Activated CD8-positive, alpha-beta T cell treated with anti-CD3 and anti-CD28 coated beads for 36 hours (primary cell): ENCODE measurements at regions not wholly inside any gene's neighbourhood (a gene's known extent, or its start where the extent isn't known, plus 50 kb on each side); places are given as distances from the start of the nearest gene placed in this dataset.

Experiments used
- ATAC-seq: fragments of 200-7000 bp; cut with Tn5 transposase; one replicate; pipeline ENCODE4 v1.10.0; 2021; ENCODE audit warnings: mild to moderate bottlenecking, moderate library complexity
- CTCF ChIA-PET: fragments of 350-600 bp; sonication (Branson Sonifier 250); formaldehyde crosslinking; loops from one replicate; lab custom pipeline; 2021; ENCODE audit warnings: antibody characterized with exemption; lab: Charles Lee
- POLR2A ChIA-PET: fragments of 350-600 bp; sonication (Branson Sonifier 250); formaldehyde crosslinking; loops from one replicate; lab custom pipeline; 2021; ENCODE audit warnings: antibody characterized with exemption; lab: Charles Lee
- DNase-seq: peaks from one replicate; pipeline ENCODE4 v3.0.0-alpha.2; 2020
- H3K27ac Mint-ChIP-seq: one replicate; pipeline ENCODE4 v1.8.0; 2021; ENCODE audit warnings: mild to moderate bottlenecking, mixed read lengths
- H3K27me3 Mint-ChIP-seq: one replicate; pipeline ENCODE4 v1.8.0; 2021; ENCODE audit warnings: mixed read lengths
- H3K36me3 Mint-ChIP-seq: one replicate; pipeline ENCODE4 v1.8.0; 2021; ENCODE audit warnings: low read depth, mixed read lengths
- H3K4me1 Mint-ChIP-seq: one replicate; pipeline ENCODE4 v1.8.0; 2021; ENCODE audit warnings: low read depth, mixed read lengths
- H3K4me3 Mint-ChIP-seq: one replicate; pipeline ENCODE4 v1.8.0; 2021; ENCODE audit warnings: mild to moderate bottlenecking, moderate library complexity, mixed read lengths
- H3K9me3 Mint-ChIP-seq: one replicate; pipeline ENCODE4 v1.8.0; 2021; ENCODE audit warnings: mixed read lengths
- intact Hi-C: fragments of 100-400 bp; cut with micrococcal nuclease; formaldehyde crosslinking; loops from one replicate; pipeline ENCODE4 v1.10.0; 2022
- TF ChIP-seq, protein P1 (sequence below): fragments of 200-600 bp; IDR thresholded peaks from one replicate; pipeline ENCODE4 v1.8.0; 2022; ENCODE audit warnings: antibody characterized with exemption, mild to moderate bottlenecking

DNA sequence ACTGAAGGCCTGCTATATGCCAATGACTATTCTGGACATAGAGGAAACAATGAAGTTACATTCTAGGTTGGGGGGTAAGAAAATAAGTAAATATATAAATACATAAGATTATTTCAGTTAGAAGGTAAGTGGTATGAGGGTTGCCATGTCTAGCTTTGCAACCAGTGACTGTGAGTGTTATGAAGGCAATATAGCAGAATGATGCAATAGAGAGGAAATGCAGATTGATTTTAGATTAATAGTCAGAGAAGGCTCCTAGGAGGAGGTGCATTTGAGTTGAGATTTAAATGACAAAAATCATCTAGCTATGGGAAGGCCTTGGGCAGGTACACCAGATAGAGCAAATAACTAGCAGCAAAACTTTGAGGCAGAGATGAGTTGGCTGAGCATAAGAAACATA lies 243.2 kb downstream of the FBXO8 start:
- ChIA-PET POLR2A (no interaction called here), CTCF (no interaction called here)
- Mint-ChIP-seq H3K36me3 (no peaks in the 10 kb centered on the region), H3K9me3 (no peaks in the 10 kb centered on the region), H3K27me3 (no peaks in the 10 kb centered on the region), H3K4me3 (no peak overlapping the region), H3K27ac (no peak overlapping the region), H3K4me1 (no peaks in the 10 kb centered on the region)
- no peak for DNase-seq
- no peak for ATAC-seq
- TF ChIP-seq, protein P1, sequence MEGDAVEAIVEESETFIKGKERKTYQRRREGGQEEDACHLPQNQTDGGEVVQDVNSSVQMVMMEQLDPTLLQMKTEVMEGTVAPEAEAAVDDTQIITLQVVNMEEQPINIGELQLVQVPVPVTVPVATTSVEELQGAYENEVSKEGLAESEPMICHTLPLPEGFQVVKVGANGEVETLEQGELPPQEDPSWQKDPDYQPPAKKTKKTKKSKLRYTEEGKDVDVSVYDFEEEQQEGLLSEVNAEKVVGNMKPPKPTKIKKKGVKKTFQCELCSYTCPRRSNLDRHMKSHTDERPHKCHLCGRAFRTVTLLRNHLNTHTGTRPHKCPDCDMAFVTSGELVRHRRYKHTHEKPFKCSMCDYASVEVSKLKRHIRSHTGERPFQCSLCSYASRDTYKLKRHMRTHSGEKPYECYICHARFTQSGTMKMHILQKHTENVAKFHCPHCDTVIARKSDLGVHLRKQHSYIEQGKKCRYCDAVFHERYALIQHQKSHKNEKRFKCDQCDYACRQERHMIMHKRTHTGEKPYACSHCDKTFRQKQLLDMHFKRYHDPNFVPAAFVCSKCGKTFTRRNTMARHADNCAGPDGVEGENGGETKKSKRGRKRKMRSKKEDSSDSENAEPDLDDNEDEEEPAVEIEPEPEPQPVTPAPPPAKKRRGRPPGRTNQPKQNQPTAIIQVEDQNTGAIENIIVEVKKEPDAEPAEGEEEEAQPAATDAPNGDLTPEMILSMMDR = no peak
- intact Hi-C loops = no loop called here

DNA sequence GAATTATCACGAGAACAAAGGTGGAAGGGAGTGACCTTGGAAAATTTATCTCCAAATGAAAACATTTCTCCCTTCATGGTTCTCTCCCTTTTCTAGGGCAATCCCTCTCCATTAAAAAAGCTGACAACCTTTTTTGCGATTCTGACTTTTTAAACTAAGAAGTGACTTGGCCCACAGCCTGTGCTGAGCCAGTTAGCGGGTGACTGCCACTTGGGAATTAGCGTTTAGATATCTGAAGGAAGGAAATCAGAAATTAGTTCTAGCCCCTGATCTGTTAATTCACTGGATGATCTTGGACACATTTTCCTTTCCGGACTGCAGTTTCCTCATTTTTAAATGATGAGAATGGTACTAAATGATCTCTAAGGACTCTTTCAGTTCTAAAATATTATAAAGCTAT lies 245.0 kb downstream of the FBXO8 start:
- CTCF ChIA-PET = no interaction called here
- H3K27ac Mint-ChIP-seq = no peak overlapping the region
- intact Hi-C loops = no loop called here

DNA sequence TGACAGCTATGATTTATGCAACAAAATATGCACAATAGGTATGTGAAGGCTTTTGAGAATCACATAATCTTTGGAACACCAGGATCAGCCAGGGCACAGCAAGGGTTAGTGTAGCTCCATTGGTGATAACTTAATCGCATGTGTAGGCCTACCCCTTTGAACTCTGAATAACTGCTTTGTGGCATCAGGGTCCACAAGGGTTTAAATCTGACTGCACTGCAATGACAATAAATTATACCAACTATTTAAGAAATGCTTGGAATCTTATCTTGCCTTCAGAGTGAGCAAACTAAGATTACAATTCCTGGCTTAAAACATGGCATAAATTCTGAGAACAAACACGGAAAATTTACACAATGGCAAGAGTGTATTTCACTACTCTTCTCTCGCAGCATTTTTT lies 245.8 kb downstream of the FBXO8 start:
- no peaks in the 10 kb centered on the region for H3K4me1 Mint-ChIP-seq
- no peaks in the 10 kb centered on the region for H3K27me3 Mint-ChIP-seq
- H3K27ac Mint-ChIP-seq = no peak overlapping the region
- H3K9me3 Mint-ChIP-seq = no peaks in the 10 kb centered on the region
- POLR2A ChIA-PET = no interaction called here
- CTCF ChIA-PET = no interaction called here
- TF ChIP-seq, protein P1 = no peak
- intact Hi-C loops = no loop called here
- H3K4me3 Mint-ChIP-seq = no peak overlapping the region
- ATAC-seq (no peak), DNase-seq (no peak)
- H3K36me3 Mint-ChIP-seq = no peaks in the 10 kb centered on the region

More for the DNA sequence above, 245.0 kb downstream of the FBXO8 start:
- ATAC-seq (no peak), DNase-seq (no peak)
- Mint-ChIP-seq H3K36me3 (no peaks in the 10 kb centered on the region), H3K9me3 (no peaks in the 10 kb centered on the region), H3K27me3 (no peaks in the 10 kb centered on the region), H3K4me3 (no peak overlapping the region), H3K4me1 (no peaks in the 10 kb centered on the region)
- TF ChIP-seq, protein P1 = no peak
- POLR2A ChIA-PET = no interaction called here

DNA sequence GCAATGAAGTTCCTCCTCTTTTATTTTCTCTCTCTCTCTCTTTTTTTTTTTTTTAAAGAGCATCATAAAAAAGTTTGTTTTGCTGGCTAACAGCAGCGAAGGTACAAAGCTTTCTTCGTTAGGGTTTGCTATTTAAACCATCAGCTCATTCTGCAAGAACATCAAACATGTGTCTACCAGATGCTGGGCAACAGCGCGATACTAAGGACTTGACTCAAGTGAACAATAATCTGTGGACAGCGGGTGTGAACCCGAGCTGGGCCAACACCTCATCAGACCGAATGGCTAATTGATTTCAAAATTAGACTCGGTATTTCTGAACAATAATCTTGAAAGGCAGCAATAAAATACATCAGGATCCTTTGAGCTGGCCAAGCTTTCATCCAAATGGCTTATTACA lies 246.4 kb downstream of the FBXO8 start:
- Mint-ChIP-seq H3K27ac (no peak overlapping the region), H3K4me3 (no peak overlapping the region), H3K9me3 (no peaks in the 10 kb centered on the region), H3K36me3 (no peaks in the 10 kb centered on the region), H3K27me3 (no peaks in the 10 kb centered on the region), H3K4me1 (no peaks in the 10 kb centered on the region)
- TF ChIP-seq, protein P1 = no peak
- intact Hi-C loops = no loop called here
- DNase-seq (no peak), ATAC-seq (no peak)
- CTCF ChIA-PET = no interaction called here
- POLR2A ChIA-PET = no interaction called here

DNA sequence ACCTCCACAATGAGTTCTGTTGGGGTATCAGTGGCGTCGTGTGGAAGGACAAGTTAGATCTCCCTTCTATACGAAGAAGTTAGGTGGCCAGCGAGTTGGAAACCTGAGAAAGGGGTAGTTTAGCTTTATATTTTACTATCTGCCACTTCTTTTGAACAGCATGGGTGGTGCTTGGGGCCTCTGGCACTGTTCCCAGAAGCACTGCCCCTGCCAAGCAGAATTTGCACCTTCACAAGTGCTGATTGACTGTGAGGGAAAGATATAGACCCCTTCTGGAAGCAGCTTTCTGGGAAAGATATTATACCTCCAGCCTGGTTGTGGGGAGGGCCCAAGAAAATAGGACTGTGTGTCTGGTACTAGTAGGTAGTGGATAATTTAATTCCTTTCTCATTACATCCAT lies 246.9 kb downstream of the FBXO8 start:
- no peak for ATAC-seq
- no peaks in the 10 kb centered on the region for H3K4me1 Mint-ChIP-seq
- no peak for DNase-seq
- intact Hi-C loops = no loop called here
- TF ChIP-seq, protein P1 = no peak
- no peaks in the 10 kb centered on the region for H3K27me3 Mint-ChIP-seq
- no peaks in the 10 kb centered on the region for H3K9me3 Mint-ChIP-seq
- POLR2A ChIA-PET = no interaction called here
- CTCF ChIA-PET = no interaction called here
- no peak overlapping the region for H3K27ac Mint-ChIP-seq
- no peak overlapping the region for H3K4me3 Mint-ChIP-seq
- no peaks in the 10 kb centered on the region for H3K36me3 Mint-ChIP-seq
